ENCODE measurements at regions not wholly inside any gene's neighbourhood (a gene's known extent, or its start where the extent isn't known, plus 50 kb on each side); places are given as distances from the start of the nearest gene placed in this dataset.

DNA sequence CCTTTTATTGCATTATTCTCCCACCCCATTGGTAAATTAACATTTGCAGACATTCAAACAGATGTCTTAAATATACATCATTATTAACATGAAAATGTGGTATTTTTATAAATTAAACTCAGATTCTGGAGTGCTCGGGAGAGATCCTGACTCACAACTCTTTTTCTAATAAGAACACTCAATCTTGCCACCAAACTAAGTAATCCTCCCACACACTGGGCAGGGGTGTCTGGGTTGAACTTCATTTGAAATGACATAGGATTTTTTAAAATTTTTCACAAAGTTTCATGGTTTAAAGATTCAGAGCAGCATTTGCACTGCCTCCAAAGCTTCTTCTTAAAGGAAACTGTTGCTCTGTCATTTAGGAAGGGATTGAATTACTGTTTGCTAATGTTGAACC lies 754.3 kb downstream of the MECOM start:
- TF ChIP-seq, protein P1, sequence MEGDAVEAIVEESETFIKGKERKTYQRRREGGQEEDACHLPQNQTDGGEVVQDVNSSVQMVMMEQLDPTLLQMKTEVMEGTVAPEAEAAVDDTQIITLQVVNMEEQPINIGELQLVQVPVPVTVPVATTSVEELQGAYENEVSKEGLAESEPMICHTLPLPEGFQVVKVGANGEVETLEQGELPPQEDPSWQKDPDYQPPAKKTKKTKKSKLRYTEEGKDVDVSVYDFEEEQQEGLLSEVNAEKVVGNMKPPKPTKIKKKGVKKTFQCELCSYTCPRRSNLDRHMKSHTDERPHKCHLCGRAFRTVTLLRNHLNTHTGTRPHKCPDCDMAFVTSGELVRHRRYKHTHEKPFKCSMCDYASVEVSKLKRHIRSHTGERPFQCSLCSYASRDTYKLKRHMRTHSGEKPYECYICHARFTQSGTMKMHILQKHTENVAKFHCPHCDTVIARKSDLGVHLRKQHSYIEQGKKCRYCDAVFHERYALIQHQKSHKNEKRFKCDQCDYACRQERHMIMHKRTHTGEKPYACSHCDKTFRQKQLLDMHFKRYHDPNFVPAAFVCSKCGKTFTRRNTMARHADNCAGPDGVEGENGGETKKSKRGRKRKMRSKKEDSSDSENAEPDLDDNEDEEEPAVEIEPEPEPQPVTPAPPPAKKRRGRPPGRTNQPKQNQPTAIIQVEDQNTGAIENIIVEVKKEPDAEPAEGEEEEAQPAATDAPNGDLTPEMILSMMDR (IDR thresholded peaks at IDR 0.05; ENCODE audit: insufficient read depth, missing control alignments), result no peak
- FAIRE-seq, result no peak

GRCh38 chr3:168895419-168895818 lies 768.1 kb downstream of the MECOM start:
- TF ChIP-seq, protein P1 (IDR thresholded peaks at IDR 0.05; ENCODE audit: insufficient read depth, missing control alignments), result no peak
- DNase-seq (ENCODE audit: insufficient read length, low spot score) (no peak), FAIRE-seq (no peak)

More for the DNA sequence above, 754.3 kb downstream of the MECOM start:
- DNase-seq (ENCODE audit: insufficient read length, low spot score), result no peak

DNA sequence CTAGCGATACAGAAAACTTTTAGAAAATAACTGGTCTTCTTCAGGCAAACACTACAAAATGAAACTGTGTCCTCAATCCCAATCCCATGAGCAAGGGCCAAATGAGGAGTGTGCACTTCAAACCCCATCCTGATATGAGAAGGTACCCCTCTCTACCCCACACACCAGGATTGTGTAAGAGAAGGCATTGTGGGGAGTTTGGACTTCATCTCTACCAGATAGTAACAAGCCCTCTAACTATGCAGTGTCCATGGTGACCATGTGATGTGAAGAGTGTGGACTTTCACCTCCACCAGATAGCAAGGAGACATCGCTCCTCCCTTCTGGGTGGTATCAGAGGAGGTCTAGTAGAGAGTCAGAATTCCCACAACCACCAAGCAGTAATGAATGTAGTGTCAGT lies 769.3 kb downstream of the MECOM start:
- TF ChIP-seq, protein P1 (IDR thresholded peaks at IDR 0.05; ENCODE audit: insufficient read depth, missing control alignments), result no peak
- no peak for FAIRE-seq
- no peak for DNase-seq (ENCODE audit: insufficient read length, low spot score)

DNA sequence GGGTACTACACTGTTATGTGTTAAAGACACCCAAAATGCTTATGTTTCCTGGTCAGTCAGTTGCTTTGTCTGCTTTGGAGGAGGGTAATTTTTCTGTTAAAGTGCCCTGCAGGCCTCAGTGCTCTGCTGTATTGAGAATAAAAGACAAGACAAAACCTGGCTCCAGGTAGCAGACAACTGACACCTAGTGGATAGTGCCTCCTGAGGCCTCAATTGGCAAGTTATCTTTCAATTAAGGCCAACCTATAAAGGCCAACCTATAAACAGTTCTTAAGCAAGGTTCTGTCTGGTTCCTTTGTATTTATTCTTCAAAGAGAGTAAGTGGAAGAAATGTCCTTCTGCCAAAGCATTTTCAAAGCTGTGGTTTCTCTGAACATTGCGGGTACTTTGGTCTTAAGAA lies 773.8 kb downstream of the MECOM start:
- TF ChIP-seq, protein P1 (IDR thresholded peaks at IDR 0.05; ENCODE audit: insufficient read depth, missing control alignments), result no peak
- DNase-seq (ENCODE audit: insufficient read length, low spot score), result no peak
- FAIRE-seq, result no peak

DNA sequence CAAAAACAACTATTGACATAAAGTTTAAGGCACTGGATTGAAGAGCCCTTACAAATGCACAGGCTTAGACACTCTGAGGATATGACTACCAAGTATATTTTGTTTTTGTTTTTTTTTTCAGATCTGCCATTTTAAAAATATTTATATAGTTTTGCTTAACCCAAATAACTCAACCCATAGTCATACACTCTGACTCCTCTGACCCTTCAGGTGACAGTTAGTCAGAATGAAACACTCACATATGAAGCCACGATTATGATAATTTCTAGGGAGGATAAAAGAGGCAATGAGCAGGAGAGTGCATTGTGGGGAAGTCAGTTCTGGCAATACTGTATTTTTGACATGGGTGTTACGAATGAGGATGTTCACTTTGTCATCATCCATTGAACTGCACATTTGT lies 774.7 kb downstream of the MECOM start:
- DNase-seq (ENCODE audit: insufficient read length, low spot score), result no peak
- TF ChIP-seq, protein P1 (IDR thresholded peaks at IDR 0.05; ENCODE audit: insufficient read depth, missing control alignments), result no peak
- no peak for FAIRE-seq

GRCh38 chr3:168885028-168885427 lies 778.5 kb downstream of the MECOM start:
- FAIRE-seq (no peak), DNase-seq (ENCODE audit: insufficient read length, low spot score) (no peak)
- TF ChIP-seq, protein P1 (IDR thresholded peaks at IDR 0.05; ENCODE audit: insufficient read depth, missing control alignments), result no peak

DNA sequence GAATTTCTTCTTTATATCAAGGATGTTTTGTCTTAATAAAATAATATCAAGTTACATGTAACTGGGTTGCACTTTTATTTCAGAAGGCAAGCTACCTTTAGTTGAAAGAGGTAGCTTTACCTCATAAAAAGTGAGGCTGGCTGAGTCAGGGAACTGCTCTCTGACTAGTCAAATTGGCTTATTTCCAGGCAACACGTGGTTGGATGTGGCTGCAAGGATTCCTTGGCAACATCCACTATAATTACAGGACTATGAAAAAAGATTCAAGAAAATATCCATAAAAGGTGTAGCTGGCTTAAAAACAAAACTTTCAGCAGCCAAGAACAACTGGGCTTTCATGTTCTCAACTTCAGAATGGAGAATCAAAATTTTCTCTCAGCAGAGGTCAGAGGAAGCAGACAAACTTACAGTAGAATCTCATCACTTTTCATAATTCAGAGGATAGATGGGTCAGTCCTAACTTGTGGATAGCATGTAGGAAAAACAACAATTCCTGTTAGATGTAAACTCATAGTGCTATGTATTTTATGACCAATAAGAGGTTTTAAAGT lies 779.1 kb downstream of the MECOM start:
- DNase-seq (ENCODE audit: insufficient read length, low spot score) (no peak), FAIRE-seq (no peak)
- TF ChIP-seq, protein P1 (IDR thresholded peaks at IDR 0.05; ENCODE audit: insufficient read depth, missing control alignments), result no peak

All from D721Med (cell line).